ENCODE measurements at regions not wholly inside any gene's neighbourhood (a gene's known extent, or its start where the extent isn't known, plus 50 kb on each side); places are given as distances from the start of the nearest gene placed in this dataset.

DNA sequence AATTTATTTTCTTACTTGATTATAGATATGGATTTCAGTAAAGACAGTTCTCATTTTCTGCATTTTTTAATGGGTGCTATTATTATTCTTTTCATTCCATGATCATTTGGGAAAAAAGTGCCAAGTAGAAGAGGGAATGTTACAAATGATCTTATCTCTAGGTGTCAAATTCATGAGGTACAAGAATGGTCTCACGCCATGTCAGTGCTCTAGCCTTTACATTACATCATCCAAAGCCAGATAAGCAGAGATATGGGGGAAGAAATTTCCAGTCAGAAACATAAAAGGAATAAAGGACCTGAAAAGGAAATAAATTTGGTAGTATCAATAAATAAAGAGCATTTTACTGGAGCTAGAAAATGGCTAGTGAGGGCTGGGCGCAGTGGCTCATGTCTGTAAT lies 1544.2 kb upstream of the CDH6 start:
- Histone ChIP-seq H3K79me2 (ENCODE audit: control insufficient read depth, insufficient read depth, low read length) (no peaks in the 10 kb centered on the region), H3K9ac (ENCODE audit: insufficient read depth, low read length) (no peak overlapping the region), H2AFZ (ENCODE audit: low read length) (no peak overlapping the region), H3K27ac (ENCODE audit: insufficient read depth, low read length) (no peak overlapping the region), H3K36me3 (ENCODE audit: control insufficient read depth, insufficient read depth, low read length) (no peaks in the 10 kb centered on the region), H4K20me1 (ENCODE audit: control insufficient read depth, extremely low read depth, insufficient read depth, low read length) (no peaks in the 10 kb centered on the region), H3K27me3 (ENCODE audit: control insufficient read depth, insufficient read depth, low read length) (no peaks in the 10 kb centered on the region), H3K9me3 (ENCODE audit: control insufficient read depth, insufficient read depth, low read depth, low read length) (no peaks in the 10 kb centered on the region), H3K4me3 (replicated peaks in 1 of 4; ENCODE audit: control extremely low read depth in 1 of 4, insufficient read depth in 1 of 4, low read depth in 3 of 4, low read length in 4 of 4) (no peak overlapping the region), H3K4me1 (ENCODE audit: control insufficient read depth, extremely low read depth, insufficient read depth, low read length) (no peaks in the 10 kb centered on the region), H3K4me2 (ENCODE audit: extremely low read depth, insufficient read depth, low read length) (no peak overlapping the region)
- DNase-seq (ENCODE audit: low read depth in 2 of 2) = no peak
- TF ChIP-seq EZH2 (IDR thresholded peaks at IDR 0.05; ENCODE audit: low read length, missing control alignments) = no peak
- TF ChIP-seq, protein P1, sequence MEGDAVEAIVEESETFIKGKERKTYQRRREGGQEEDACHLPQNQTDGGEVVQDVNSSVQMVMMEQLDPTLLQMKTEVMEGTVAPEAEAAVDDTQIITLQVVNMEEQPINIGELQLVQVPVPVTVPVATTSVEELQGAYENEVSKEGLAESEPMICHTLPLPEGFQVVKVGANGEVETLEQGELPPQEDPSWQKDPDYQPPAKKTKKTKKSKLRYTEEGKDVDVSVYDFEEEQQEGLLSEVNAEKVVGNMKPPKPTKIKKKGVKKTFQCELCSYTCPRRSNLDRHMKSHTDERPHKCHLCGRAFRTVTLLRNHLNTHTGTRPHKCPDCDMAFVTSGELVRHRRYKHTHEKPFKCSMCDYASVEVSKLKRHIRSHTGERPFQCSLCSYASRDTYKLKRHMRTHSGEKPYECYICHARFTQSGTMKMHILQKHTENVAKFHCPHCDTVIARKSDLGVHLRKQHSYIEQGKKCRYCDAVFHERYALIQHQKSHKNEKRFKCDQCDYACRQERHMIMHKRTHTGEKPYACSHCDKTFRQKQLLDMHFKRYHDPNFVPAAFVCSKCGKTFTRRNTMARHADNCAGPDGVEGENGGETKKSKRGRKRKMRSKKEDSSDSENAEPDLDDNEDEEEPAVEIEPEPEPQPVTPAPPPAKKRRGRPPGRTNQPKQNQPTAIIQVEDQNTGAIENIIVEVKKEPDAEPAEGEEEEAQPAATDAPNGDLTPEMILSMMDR (conservative IDR thresholded peaks at IDR 0.05 in 1 of 2, IDR thresholded peaks at IDR 0.05 in 1 of 2; ENCODE audit: low read depth in 1 of 2, low read length in 2 of 2) = no peak

GRCh38 chr5:29642601-29643000 lies 1550.9 kb upstream of the CDH6 start:
- no peaks in the 10 kb centered on the region for H3K9me3 ChIP-seq (ENCODE audit: control insufficient read depth, insufficient read depth, low read depth, low read length)
- H3K4me3 ChIP-seq (replicated peaks in 1 of 4; ENCODE audit: control extremely low read depth in 1 of 4, insufficient read depth in 1 of 4, low read depth in 3 of 4, low read length in 4 of 4) = no peak overlapping the region
- H3K27me3 ChIP-seq (ENCODE audit: control insufficient read depth, insufficient read depth, low read length) = no peaks in the 10 kb centered on the region
- no peaks in the 10 kb centered on the region for H4K20me1 ChIP-seq (ENCODE audit: control insufficient read depth, extremely low read depth, insufficient read depth, low read length)
- DNase-seq (ENCODE audit: low read depth in 2 of 2) = no peak
- H3K36me3 ChIP-seq (ENCODE audit: control insufficient read depth, insufficient read depth, low read length) = no peaks in the 10 kb centered on the region
- H3K79me2 ChIP-seq (ENCODE audit: control insufficient read depth, insufficient read depth, low read length) = no peaks in the 10 kb centered on the region
- TF ChIP-seq EZH2 (IDR thresholded peaks at IDR 0.05; ENCODE audit: low read length, missing control alignments) = no peak
- TF ChIP-seq, protein P1 (conservative IDR thresholded peaks at IDR 0.05 in 1 of 2, IDR thresholded peaks at IDR 0.05 in 1 of 2; ENCODE audit: low read depth in 1 of 2, low read length in 2 of 2) = no peak
- H3K4me2 ChIP-seq (ENCODE audit: extremely low read depth, insufficient read depth, low read length) = no peak overlapping the region
- no peaks in the 10 kb centered on the region for H3K4me1 ChIP-seq (ENCODE audit: control insufficient read depth, extremely low read depth, insufficient read depth, low read length)
- H3K27ac ChIP-seq (ENCODE audit: insufficient read depth, low read length) = no peak overlapping the region
- H3K9ac ChIP-seq (ENCODE audit: insufficient read depth, low read length) = no peak overlapping the region
- H2AFZ ChIP-seq (ENCODE audit: low read length) = no peak overlapping the region

DNA sequence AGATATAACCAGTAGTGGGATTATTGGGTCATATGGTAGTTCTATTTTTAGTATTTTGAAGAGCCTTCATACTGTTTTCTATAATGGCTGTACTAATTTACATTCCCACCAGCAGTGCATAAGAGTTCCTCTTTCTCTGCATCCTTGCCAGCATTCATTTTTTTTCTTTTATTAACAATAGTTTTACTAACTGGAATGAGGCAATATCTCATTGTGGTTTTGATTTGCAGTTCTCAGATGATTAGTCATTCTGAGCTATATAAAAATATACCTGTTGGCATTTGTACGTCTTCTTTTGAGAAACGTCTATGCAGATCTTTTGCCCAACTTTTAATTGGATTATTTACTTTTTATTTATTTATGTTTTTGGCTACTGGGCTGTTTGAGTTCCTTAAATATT lies 1579.3 kb upstream of the CDH6 start:
- H3K9ac ChIP-seq (ENCODE audit: insufficient read depth, low read length) = no peak overlapping the region
- H3K79me2 ChIP-seq (ENCODE audit: control insufficient read depth, insufficient read depth, low read length) = no peaks in the 10 kb centered on the region
- H4K20me1 ChIP-seq (ENCODE audit: control insufficient read depth, extremely low read depth, insufficient read depth, low read length) = no peaks in the 10 kb centered on the region
- no peaks in the 10 kb centered on the region for H3K27me3 ChIP-seq (ENCODE audit: control insufficient read depth, insufficient read depth, low read length)
- no peak overlapping the region for H3K27ac ChIP-seq (ENCODE audit: insufficient read depth, low read length)
- no peak for DNase-seq (ENCODE audit: low read depth in 2 of 2)
- no peak overlapping the region for H3K4me2 ChIP-seq (ENCODE audit: extremely low read depth, insufficient read depth, low read length)
- H3K36me3 ChIP-seq (ENCODE audit: control insufficient read depth, insufficient read depth, low read length) = no peaks in the 10 kb centered on the region
- H3K4me1 ChIP-seq (ENCODE audit: control insufficient read depth, extremely low read depth, insufficient read depth, low read length) = no peaks in the 10 kb centered on the region
- TF ChIP-seq EZH2 (IDR thresholded peaks at IDR 0.05; ENCODE audit: low read length, missing control alignments) = no peak
- TF ChIP-seq, protein P1 (conservative IDR thresholded peaks at IDR 0.05 in 1 of 2, IDR thresholded peaks at IDR 0.05 in 1 of 2; ENCODE audit: low read depth in 1 of 2, low read length in 2 of 2) = no peak
- H2AFZ ChIP-seq (ENCODE audit: low read length) = no peak overlapping the region
- H3K9me3 ChIP-seq (ENCODE audit: control insufficient read depth, insufficient read depth, low read depth, low read length) = no peaks in the 10 kb centered on the region
- H3K4me3 ChIP-seq (replicated peaks in 1 of 4; ENCODE audit: control extremely low read depth in 1 of 4, insufficient read depth in 1 of 4, low read depth in 3 of 4, low read length in 4 of 4) = no peak overlapping the region

Measured in fibroblast of lung (primary cell).